ENCODE measurements at regions not wholly inside any gene's neighbourhood (a gene's known extent, or its start where the extent isn't known, plus 50 kb on each side); places are given as distances from the start of the nearest gene placed in this dataset.

- H4K20me1 ChIP-seq (ENCODE audit: insufficient read depth, low read length, poor library complexity, severe bottlenecking), result no peaks in the 10 kb centered on the region
- no peak overlapping the region for H3K4me3 ChIP-seq (ENCODE audit: low read length, poor library complexity, severe bottlenecking)
- H3K9me3 ChIP-seq (ENCODE audit: insufficient read depth, low read depth, low read length), result no peaks in the 10 kb centered on the region
- no peak for TF ChIP-seq CTCF (conservative IDR thresholded peaks at IDR 0.05; ENCODE audit: low read length)
- TF ChIP-seq EZH2phosphoT487 (IDR thresholded peaks at IDR 0.05; ENCODE audit: borderline replicate concordance), result no peak
- H3K9me2 ChIP-seq (replicated peaks; ENCODE audit: low read depth, low read length), result no peaks in the 10 kb centered on the region
- H3K27me3 ChIP-seq (ENCODE audit: insufficient read depth, low read length, poor library complexity, severe bottlenecking), result no peaks in the 10 kb centered on the region
- no peaks in the 10 kb centered on the region for H3K79me2 ChIP-seq (ENCODE audit: insufficient read depth, low read length)
- no peak overlapping the region for H2AFZ ChIP-seq (ENCODE audit: low read length)
- no peaks in the 10 kb centered on the region for H3K4me1 ChIP-seq (ENCODE audit: insufficient read depth, low read length, poor library complexity, severe bottlenecking)
- no peaks in the 10 kb centered on the region for H3K36me3 ChIP-seq (ENCODE audit: insufficient read depth, low read length)
- H3F3A ChIP-seq (ENCODE audit: low read depth), result no peaks in the 10 kb centered on the region
- H3K4me2 ChIP-seq (ENCODE audit: low read depth, low read length, poor library complexity, severe bottlenecking), result no peak overlapping the region
- no peak overlapping the region for H3K9ac ChIP-seq (ENCODE audit: low read depth, low read length, poor library complexity, severe bottlenecking)
Measured at GRCh38 chr16:76207270-76207669, 69.9 kb upstream of the CNTNAP4 start.

GRCh38 chr16:76210157-76210556 lies 67.0 kb upstream of the CNTNAP4 start:
- TF ChIP-seq EZH2phosphoT487 (IDR thresholded peaks at IDR 0.05; ENCODE audit: borderline replicate concordance), result no peak
- no peak for TF ChIP-seq CTCF (conservative IDR thresholded peaks at IDR 0.05; ENCODE audit: low read length)
- Histone ChIP-seq H3F3A (ENCODE audit: low read depth) (no peaks in the 10 kb centered on the region), H2AFZ (ENCODE audit: low read length) (no peak overlapping the region), H3K4me2 (ENCODE audit: low read depth, low read length, poor library complexity, severe bottlenecking) (no peak overlapping the region), H3K4me3 (ENCODE audit: low read length, poor library complexity, severe bottlenecking) (no peak overlapping the region), H4K20me1 (ENCODE audit: insufficient read depth, low read length, poor library complexity, severe bottlenecking) (no peaks in the 10 kb centered on the region), H3K9me3 (ENCODE audit: insufficient read depth, low read depth, low read length) (no peaks in the 10 kb centered on the region), H3K9ac (ENCODE audit: low read depth, low read length, poor library complexity, severe bottlenecking) (no peak overlapping the region), H3K36me3 (ENCODE audit: insufficient read depth, low read length) (no peaks in the 10 kb centered on the region), H3K9me2 (replicated peaks; ENCODE audit: low read depth, low read length) (no peaks in the 10 kb centered on the region), H3K27me3 (ENCODE audit: insufficient read depth, low read length, poor library complexity, severe bottlenecking) (no peaks in the 10 kb centered on the region), H3K79me2 (ENCODE audit: insufficient read depth, low read length) (no peaks in the 10 kb centered on the region), H3K4me1 (ENCODE audit: insufficient read depth, low read length, poor library complexity, severe bottlenecking) (no peaks in the 10 kb centered on the region)

- no peaks in the 10 kb centered on the region for H3K4me1 ChIP-seq (ENCODE audit: insufficient read depth, low read length, poor library complexity, severe bottlenecking)
- no peaks in the 10 kb centered on the region for H3K79me2 ChIP-seq (ENCODE audit: insufficient read depth, low read length)
- H3K9me3 ChIP-seq (ENCODE audit: insufficient read depth, low read depth, low read length), result no peaks in the 10 kb centered on the region
- no peaks in the 10 kb centered on the region for H4K20me1 ChIP-seq (ENCODE audit: insufficient read depth, low read length, poor library complexity, severe bottlenecking)
- H3K36me3 ChIP-seq (ENCODE audit: insufficient read depth, low read length), result no peaks in the 10 kb centered on the region
- no peaks in the 10 kb centered on the region for H3K9me2 ChIP-seq (replicated peaks; ENCODE audit: low read depth, low read length)
- no peak overlapping the region for H3K4me2 ChIP-seq (ENCODE audit: low read depth, low read length, poor library complexity, severe bottlenecking)
- H3K9ac ChIP-seq (ENCODE audit: low read depth, low read length, poor library complexity, severe bottlenecking), result no peak overlapping the region
- TF ChIP-seq CTCF (conservative IDR thresholded peaks at IDR 0.05; ENCODE audit: low read length) (no peak), EZH2phosphoT487 (IDR thresholded peaks at IDR 0.05; ENCODE audit: borderline replicate concordance) (no peak)
- no peaks in the 10 kb centered on the region for H3K27me3 ChIP-seq (ENCODE audit: insufficient read depth, low read length, poor library complexity, severe bottlenecking)
- no peaks in the 10 kb centered on the region for H3F3A ChIP-seq (ENCODE audit: low read depth)
- H2AFZ ChIP-seq (ENCODE audit: low read length), result no peak overlapping the region
- no peak overlapping the region for H3K4me3 ChIP-seq (ENCODE audit: low read length, poor library complexity, severe bottlenecking)
Measured at GRCh38 chr16:76213860-76214259, 63.3 kb upstream of the CNTNAP4 start.

Measured in Loucy (cell line).